GM18873 (cell line): ENCODE measurements at regions not wholly inside any gene's neighbourhood (a gene's known extent, or its start where the extent isn't known, plus 50 kb on each side); places are given as distances from the start of the nearest gene placed in this dataset.

Experiments used
- ATAC-seq: cut with Tn5 transposase; IDR thresholded peaks from one replicate; pipeline ENCODE4 v1.9.1; 2021; ENCODE audit warnings: mild to moderate bottlenecking, moderate library complexity, moderate number of reproducible peaks; ENCODE audit not compliant: unreplicated experiment, low FRiP score

DNA sequence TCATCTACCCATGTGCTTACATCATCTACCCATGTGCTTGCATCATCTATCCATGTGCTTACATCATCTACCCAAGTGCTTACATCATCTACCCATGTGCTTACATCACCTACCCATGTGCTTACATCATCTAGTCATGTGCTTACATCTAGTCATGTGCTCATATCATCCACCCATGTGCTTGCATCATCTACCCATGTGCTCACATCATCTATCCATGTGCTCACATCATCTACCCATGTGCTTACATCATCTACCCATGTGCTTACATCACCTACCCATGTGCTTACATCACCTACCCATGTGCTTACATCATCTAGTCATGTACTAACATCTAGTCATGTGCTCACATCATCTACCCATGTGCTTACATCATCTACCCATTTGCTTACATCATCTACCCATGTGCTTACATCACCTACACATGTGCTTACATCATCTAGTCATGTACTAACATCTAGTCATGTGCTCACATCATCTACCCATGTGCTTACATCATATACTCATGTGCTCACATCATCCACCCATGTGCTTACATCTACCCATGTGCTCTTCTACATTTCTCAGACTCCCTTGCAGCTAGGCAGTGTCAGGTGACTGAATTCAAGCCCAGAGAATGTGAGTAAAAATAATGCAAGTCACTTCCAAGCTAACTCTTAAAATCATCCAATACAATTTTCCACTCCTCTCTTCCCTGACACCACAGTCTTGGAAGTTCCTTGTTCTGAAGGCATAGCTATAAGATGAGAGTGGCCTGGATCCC lies 196.8 kb downstream of the CBLN1 start:
- no peak for ATAC-seq

DNA sequence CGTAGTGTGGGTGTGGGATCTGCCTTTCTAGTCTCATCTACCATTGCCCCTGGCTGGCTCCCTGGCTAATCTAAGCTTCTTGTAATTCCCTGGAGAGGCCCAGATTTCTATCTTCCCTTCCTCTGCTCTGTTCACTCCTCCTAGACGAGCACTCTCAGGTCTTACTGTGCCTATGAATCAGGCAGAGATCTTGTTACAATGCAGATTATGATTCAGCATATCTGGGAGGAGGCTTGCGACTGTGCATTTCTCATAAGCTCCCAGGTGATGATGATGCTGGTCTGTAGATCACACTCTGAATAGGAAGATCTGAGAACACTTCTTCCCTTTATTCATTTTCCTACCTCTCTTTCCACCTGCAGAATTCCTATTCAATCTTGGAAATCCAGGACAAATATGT lies 200.1 kb downstream of the CBLN1 start:
- no peak for ATAC-seq

DNA sequence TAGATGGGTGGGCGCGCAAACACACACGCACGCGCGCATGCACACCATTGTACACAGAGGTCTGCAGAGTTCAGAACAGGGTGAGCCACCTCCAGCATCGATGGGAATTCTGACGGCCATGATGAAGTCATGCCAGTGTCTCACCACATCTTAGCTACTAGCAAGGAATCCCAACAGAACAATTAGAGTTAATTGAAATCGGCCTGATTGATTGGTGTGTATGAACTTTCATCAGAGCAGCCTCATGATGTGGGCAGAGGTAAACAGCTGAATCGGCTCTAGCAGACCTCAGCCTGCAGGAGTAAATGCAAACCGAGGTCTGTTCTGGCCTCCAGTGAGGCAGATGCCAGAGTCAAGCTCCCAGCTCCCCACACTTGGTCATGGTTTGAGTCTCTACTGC lies 200.6 kb downstream of the CBLN1 start:
- ATAC-seq: no peak

- ATAC-seq: no peak
Measured at GRCh38 chr16:49078571-49078970, 203.1 kb downstream of the CBLN1 start.

DNA sequence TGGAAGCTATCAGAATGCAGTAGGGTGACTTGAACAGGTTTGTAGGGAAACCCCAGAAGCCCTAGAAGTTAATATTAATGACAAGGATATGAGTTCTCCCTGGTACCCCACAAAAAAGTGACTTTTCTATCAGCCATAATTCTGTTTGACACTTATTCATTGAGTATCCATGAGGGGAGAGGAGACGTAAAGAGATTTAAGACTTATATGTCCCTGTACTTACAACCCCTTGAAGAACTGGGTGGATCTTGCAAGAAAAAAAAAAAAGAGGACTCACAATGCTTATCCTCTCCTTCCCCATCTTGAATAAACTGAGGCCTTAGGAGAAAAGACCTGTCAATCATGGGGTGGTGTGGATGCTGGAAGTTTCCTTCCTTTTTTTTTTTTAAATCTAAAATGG lies 203.5 kb downstream of the CBLN1 start:
- ATAC-seq: no peak

GRCh38 chr16:49075709-49076108 lies 205.9 kb downstream of the CBLN1 start:
- ATAC-seq: no peak

- ATAC-seq: no peak
Measured at GRCh38 chr16:49068224-49068623, 213.4 kb downstream of the CBLN1 start.

- ATAC-seq: no peak
Measured at GRCh38 chr16:49067776-49068175, 213.9 kb downstream of the CBLN1 start.

DNA sequence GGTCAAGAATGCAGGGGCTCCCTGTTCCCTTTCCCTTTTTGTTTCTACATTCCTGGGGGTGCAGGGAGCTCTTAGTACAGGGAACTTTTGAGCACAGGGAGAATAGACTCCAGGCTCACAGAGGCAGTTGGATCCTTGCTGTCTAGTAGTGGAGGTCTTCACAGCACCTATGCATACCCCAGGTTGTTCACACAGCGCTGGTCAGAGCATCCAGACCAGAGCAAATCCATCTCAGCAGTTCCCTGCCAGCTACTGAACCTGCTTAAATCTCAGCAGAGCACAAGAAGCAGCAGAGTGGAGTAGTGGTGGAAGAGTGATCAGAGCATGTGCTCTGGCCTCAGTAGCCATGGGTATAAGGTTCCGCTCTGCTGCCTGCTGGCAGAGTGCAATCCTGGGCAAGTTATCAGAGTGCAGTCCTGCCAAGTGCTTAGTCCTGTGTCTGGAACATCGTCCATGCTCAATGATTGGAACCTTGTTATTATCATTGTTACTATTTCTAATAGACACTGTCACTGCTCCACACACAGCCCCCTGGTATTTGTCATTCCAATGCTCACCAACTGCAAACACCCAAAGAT lies 220.4 kb downstream of the CBLN1 start:
- no peak for ATAC-seq

DNA sequence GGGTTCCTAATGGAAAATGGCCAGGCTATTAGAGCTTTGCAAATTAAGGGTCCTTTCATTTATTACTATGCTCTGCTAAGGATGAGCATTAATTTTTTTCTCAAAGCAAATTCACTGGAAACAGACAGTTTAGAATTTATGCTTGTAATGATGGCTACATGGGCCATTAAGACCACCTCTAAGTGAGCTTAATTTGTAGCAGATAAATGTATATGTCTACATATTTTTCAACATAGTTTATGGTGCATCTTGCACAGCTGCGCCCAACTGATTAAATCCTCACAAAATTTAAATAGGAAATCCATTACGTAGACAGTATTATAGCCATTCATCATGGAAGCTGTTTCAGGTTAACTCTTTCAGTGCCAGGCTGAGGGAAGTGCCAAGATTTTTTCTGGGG lies 220.9 kb downstream of the CBLN1 start:
- no peak for ATAC-seq

DNA sequence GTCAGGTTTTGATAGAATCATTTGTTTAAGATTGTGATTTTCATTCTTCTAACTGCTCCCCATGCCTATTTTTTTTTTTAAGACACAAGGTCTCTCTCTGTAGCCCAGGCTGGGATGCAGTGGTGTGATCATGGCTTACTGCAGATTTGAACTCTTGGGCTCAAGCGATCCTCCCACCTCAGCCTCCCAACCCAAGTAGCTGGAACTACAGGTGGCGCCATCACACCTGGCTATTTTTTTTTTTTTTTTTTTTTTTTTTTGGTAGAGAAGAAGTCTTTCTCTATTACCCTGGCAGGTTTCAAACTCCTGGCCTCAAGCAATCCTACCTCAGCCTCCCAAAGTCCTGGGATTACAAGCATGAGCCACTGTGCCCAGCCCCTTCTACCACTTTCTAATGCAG lies 223.3 kb downstream of the CBLN1 start:
- ATAC-seq: no peak

DNA sequence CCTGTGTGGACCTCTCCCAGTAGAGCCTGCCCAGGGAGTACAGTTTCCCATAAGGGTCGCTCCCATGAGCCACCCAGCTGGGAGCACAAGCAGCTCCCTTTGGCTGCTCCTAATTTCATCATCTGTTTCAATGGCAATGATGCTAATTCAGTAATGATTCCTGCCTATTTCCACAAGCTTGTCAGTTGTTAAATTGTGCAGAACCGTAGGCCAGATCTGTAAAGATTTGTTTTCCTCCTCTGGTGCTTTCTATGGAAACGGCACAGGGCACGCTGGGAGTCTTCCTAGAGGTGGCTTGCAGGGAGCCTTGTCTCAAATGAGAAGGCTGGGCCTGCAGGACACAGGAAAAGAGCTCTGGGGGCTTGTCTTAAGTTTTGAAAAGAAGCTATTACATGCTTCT lies 223.7 kb downstream of the CBLN1 start:
- ATAC-seq: no peak

- ATAC-seq: no peak
Measured at GRCh38 chr16:49057391-49057790, 224.2 kb downstream of the CBLN1 start.

GRCh38 chr16:49056546-49056945 lies 225.1 kb downstream of the CBLN1 start:
- ATAC-seq: no peak

GRCh38 chr16:49055824-49056545 lies 225.7 kb downstream of the CBLN1 start:
- no peak for ATAC-seq

GRCh38 chr16:49055291-49055690 lies 226.3 kb downstream of the CBLN1 start:
- ATAC-seq: no peak

GRCh38 chr16:49054606-49055005 lies 227.0 kb downstream of the CBLN1 start:
- no peak for ATAC-seq

GRCh38 chr16:49052846-49053245 lies 228.8 kb downstream of the CBLN1 start:
- no peak for ATAC-seq

- ATAC-seq: no peak
Measured at GRCh38 chr16:49051576-49051975, 230.1 kb downstream of the CBLN1 start.

GRCh38 chr16:49050607-49051006 lies 231.0 kb downstream of the CBLN1 start:
- ATAC-seq: no peak

DNA sequence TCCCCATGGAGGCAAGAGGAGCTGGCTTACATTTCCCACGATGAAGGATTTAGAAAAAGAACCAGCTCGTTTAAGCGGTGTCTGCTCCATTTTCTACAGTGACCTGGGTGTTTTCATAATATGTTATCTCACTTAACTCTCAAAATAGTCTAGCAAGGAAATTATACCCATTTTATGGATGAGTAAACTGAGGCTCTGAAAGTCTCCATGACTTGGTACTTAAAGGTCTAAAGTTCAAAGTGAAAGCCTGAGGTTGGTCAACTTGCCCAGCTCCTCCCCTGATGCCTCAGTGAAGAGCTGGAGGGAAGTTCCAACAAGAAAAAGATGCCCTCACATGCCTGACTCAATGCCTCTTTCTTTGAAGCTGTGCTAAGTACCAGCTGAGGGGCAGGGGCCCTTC lies 232.0 kb downstream of the CBLN1 start:
- ATAC-seq: no peak

DNA sequence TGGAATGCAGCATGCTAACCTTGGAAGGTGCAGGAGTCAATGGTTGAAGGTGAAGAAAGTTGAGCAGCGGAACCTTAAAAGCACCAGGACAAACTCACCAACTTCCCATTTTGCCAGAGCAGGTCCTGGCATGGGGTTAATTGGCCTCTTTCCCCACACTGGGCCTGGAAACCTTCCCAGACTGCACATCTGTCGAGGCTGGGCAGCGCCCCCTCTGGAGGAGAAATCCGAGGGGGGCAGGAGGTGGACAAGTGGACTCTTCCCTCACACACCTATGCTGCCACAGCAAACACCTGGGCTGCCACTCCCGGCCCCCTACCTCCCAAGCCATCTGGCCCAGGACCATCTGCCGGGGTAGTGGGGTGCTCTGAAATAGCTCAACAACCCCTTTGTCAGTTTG lies 232.4 kb downstream of the CBLN1 start:
- ATAC-seq: no peak
